ENCODE measurements at regions not wholly inside any gene's neighbourhood (a gene's known extent, or its start where the extent isn't known, plus 50 kb on each side); places are given as distances from the start of the nearest gene placed in this dataset.

GRCh38 chr7:114813624-114814023 lies 108.3 kb upstream of the MDFIC start:
- TF ChIP-seq CTCF (IDR thresholded peaks at IDR 0.05) (no peak), POLR2A (IDR thresholded peaks at IDR 0.05) (no peak)
